Tibial nerve (tissue), 4 donors: ENCODE measurements at regions not wholly inside any gene's neighbourhood (a gene's known extent, or its start where the extent isn't known, plus 50 kb on each side); places are given as distances from the start of the nearest gene placed in this dataset.

ENCODE experiments used
- DNase-seq, 2 donors: peaks; one replicate each; pipeline ENCODE4 v3.0.0-alpha.2; 2019; ENCODE audit warnings: low spot score in 2 of 2
- H3K27ac ChIP-seq, 4 donors: fragments of 200-600 bp; sonication (generic) in 3 of 4; one replicate each; pipeline ENCODE4 v1.5.1; 2017 to 2019; ENCODE audit warnings: mild to moderate bottlenecking in 1 of 4
- H3K27me3 ChIP-seq, 2 donors: fragments of 200-600 bp; sonication (generic) in 1 of 2; one replicate each; pipeline versions ENCODE4 v1.5.1 to v1.6.0; 2017 to 2019
- H3K36me3 ChIP-seq, 3 donors: fragments of 200-600 bp; sonication (generic); one replicate each; pipeline ENCODE4 v1.5.1; 2018 to 2019
- H3K4me1 ChIP-seq, 4 donors: fragments of 200-600 bp; sonication (generic) in 3 of 4; one replicate each; pipeline ENCODE4 v1.5.1; 2017 to 2019
- H3K4me3 ChIP-seq, 4 donors: fragments of 200-600 bp; sonication (generic) in 3 of 4; one replicate each; pipeline ENCODE4 v1.5.1; 2017 to 2019; ENCODE audit warnings: mild to moderate bottlenecking in 1 of 4, moderate library complexity in 1 of 4
- H3K9me3 ChIP-seq, 4 donors: fragments of 200-600 bp; sonication (generic) in 3 of 4; one replicate each; pipeline ENCODE4 v1.5.1; 2017 to 2019
- CTCF ChIP-seq, 5 experiments: fragments of 200-600 bp in 3 of 5; fragments of 450-650 bp in 2 of 5; sonication (generic) in 3 of 5; IDR thresholded peaks; one replicate each; pipeline ENCODE4 v1.5.1; 2016 to 2019; ENCODE audit warnings: antibody characterized with exemption in 5 of 5, mild to moderate bottlenecking in 3 of 5, moderate library complexity in 2 of 5
- EP300 ChIP-seq, 2 donors: sonication (generic); formaldehyde crosslinking; IDR thresholded peaks; one replicate each; pipeline ENCODE4 v1.6.1; 2017; ENCODE audit warnings: antibody characterized with exemption in 2 of 2, mild to moderate bottlenecking in 1 of 2
- POLR2A ChIP-seq, 2 donors: fragments of 450-650 bp; IDR thresholded peaks; one replicate each; pipeline ENCODE4 v1.6.1; 2017; ENCODE audit warnings: antibody characterized with exemption in 2 of 2, mild to moderate bottlenecking in 2 of 2, moderate library complexity in 2 of 2
- WGBS, 2 donors: methylation state at CpG; one replicate each; pipeline ENCODE4 v1.1.5; 2018; 5-methylcytosine and 5-hydroxymethylcytosine counted together

GRCh38 chr13:34039678-34040077, 221.7 kb downstream of the RFC3 start:
- Histone ChIP-seq H3K27me3 (no peaks in the 10 kb centered on the region), H3K27ac (no peak overlapping the region), H3K4me1 (peaks cover 0 to 6% (median 0%) of the 10 kb centered on the region in 4 donors), H3K9me3 (peaks cover 0 to 6% (median 0%) of the 10 kb centered on the region in 4 donors), H3K36me3 (no peaks in the 10 kb centered on the region), H3K4me3 (no peak overlapping the region)
- no peak for DNase-seq
- 95 to 97% methylated on average over 1 of the region's 1 CpG for WGBS, 2 donors
- TF ChIP-seq CTCF (IDR thresholded peaks at IDR 0.05), result no peak
- TF ChIP-seq POLR2A (IDR thresholded peaks at IDR 0.05), result no peak
- no peak for TF ChIP-seq EP300 (IDR thresholded peaks at IDR 0.05)

- no peaks in the 10 kb centered on the region for H3K27me3 ChIP-seq
- no peak overlapping the region for H3K4me3 ChIP-seq
- no peak for DNase-seq
- no peaks in the 10 kb centered on the region for H3K36me3 ChIP-seq
- H3K9me3 ChIP-seq, result no peaks in the 10 kb centered on the region
- peaks cover 0 to 6% (median 0%) of the 10 kb centered on the region in 4 donors for H3K4me1 ChIP-seq
- 34 to 35% methylated on average over 4 of the region's 4 CpGs for WGBS, 2 donors
- no peak overlapping the region for H3K27ac ChIP-seq
- TF ChIP-seq EP300 (IDR thresholded peaks at IDR 0.05) (no peak), CTCF (IDR thresholded peaks at IDR 0.05) (no peak), POLR2A (IDR thresholded peaks at IDR 0.05) (no peak)
Measured at GRCh38 chr13:34040863-34041262, 222.9 kb downstream of the RFC3 start.

GRCh38 chr13:34044041-34044440, 226.1 kb downstream of the RFC3 start:
- Histone ChIP-seq H3K27me3 (no peaks in the 10 kb centered on the region), H3K4me3 (no peak overlapping the region), H3K4me1 (peaks cover 0 to 6% (median 0%) of the 10 kb centered on the region in 4 donors), H3K36me3 (no peaks in the 10 kb centered on the region), H3K9me3 (no peaks in the 10 kb centered on the region), H3K27ac (no peak overlapping the region)
- 81 to 84% methylated on average over 2 of the region's 2 CpGs for WGBS, 2 donors
- no peak for DNase-seq
- TF ChIP-seq EP300 (IDR thresholded peaks at IDR 0.05) (no peak), POLR2A (IDR thresholded peaks at IDR 0.05) (no peak), CTCF (IDR thresholded peaks at IDR 0.05) (no peak)

- Histone ChIP-seq H3K27ac (no peak overlapping the region), H3K4me1 (peaks cover 0 to 6% (median 0%) of the 10 kb centered on the region in 4 donors), H3K9me3 (no peaks in the 10 kb centered on the region), H3K4me3 (no peak overlapping the region), H3K36me3 (no peaks in the 10 kb centered on the region), H3K27me3 (no peaks in the 10 kb centered on the region)
- no peak for DNase-seq
- TF ChIP-seq POLR2A (IDR thresholded peaks at IDR 0.05), result no peak
- no peak for TF ChIP-seq EP300 (IDR thresholded peaks at IDR 0.05)
- TF ChIP-seq CTCF (IDR thresholded peaks at IDR 0.05), result no peak
Measured at GRCh38 chr13:34044660-34045080, 226.7 kb downstream of the RFC3 start.

GRCh38 chr13:34046457-34046856, 228.5 kb downstream of the RFC3 start:
- 88 to 93% methylated on average over 5 of the region's 5 CpGs for WGBS, 2 donors
- Histone ChIP-seq H3K27me3 (no peaks in the 10 kb centered on the region), H3K27ac (no peak overlapping the region), H3K36me3 (no peaks in the 10 kb centered on the region), H3K4me3 (no peak overlapping the region), H3K4me1 (peaks cover 0 to 6% (median 0%) of the 10 kb centered on the region in 4 donors), H3K9me3 (peaks cover 0 to 3% (median 0%) of the 10 kb centered on the region in 4 donors)
- TF ChIP-seq CTCF (IDR thresholded peaks at IDR 0.05) (no peak), POLR2A (IDR thresholded peaks at IDR 0.05) (no peak), EP300 (IDR thresholded peaks at IDR 0.05) (no peak)
- DNase-seq, result no peak
